NB4 (cell line): ENCODE measurements at regions not wholly inside any gene's neighbourhood (a gene's known extent, or its start where the extent isn't known, plus 50 kb on each side); places are given as distances from the start of the nearest gene placed in this dataset.

ENCODE experiments used
- DNase-seq: peaks from one replicate; pipeline ENCODE4 v3.0.0; 2010; ENCODE audit warnings: low read depth
- H3K4me3 ChIP-seq: one replicate; pipeline ENCODE4 v1.5.1; 2011; ENCODE audit warnings: mild to moderate bottlenecking, low read depth, low read length, moderate library complexity
- MYC ChIP-seq: IDR thresholded peaks from 2 replicates; pipeline ENCODE4 v1.6.1; 2011; ENCODE audit warnings: low read depth, low read length
- POLR2A ChIP-seq: IDR thresholded peaks from 2 replicates; pipeline ENCODE4 v1.6.1; 2011; ENCODE audit warnings: mild to moderate bottlenecking; ENCODE audit not compliant: insufficient read length; ENCODE audit errors: extremely low read depth
- TF ChIP-seq, protein P1 (sequence below): IDR thresholded peaks from one replicate; pipeline ENCODE4 v1.5.1; 2012; ENCODE audit warnings: low read depth, low read length
- TF ChIP-seq, protein P2 (sequence below): IDR thresholded peaks from 2 replicates; pipeline ENCODE4 v1.6.1; 2011; ENCODE audit warnings: low read depth, low read length

DNA sequence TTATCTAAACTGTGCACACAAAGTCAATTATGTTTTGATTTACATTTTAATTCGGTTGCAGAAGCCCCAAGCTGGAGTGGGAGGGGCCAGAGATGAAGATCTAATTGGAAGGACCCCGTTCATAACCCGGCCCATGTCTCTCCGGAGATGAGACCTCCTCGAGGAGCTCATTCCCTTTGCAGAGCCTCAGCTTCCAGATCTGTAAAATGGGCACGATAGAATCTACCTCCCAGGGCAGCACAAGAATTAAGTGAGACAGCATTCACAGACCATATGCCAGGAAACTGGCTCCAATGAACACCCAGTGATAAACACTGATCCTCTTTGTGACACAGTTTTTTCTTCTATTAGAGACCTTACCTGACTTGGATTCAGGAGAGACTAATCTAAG, 446.5 kb upstream of the CDH5 start:
- no peak for DNase-seq
- TF ChIP-seq POLR2A (no peak), MYC (no peak)
- TF ChIP-seq, protein P1, sequence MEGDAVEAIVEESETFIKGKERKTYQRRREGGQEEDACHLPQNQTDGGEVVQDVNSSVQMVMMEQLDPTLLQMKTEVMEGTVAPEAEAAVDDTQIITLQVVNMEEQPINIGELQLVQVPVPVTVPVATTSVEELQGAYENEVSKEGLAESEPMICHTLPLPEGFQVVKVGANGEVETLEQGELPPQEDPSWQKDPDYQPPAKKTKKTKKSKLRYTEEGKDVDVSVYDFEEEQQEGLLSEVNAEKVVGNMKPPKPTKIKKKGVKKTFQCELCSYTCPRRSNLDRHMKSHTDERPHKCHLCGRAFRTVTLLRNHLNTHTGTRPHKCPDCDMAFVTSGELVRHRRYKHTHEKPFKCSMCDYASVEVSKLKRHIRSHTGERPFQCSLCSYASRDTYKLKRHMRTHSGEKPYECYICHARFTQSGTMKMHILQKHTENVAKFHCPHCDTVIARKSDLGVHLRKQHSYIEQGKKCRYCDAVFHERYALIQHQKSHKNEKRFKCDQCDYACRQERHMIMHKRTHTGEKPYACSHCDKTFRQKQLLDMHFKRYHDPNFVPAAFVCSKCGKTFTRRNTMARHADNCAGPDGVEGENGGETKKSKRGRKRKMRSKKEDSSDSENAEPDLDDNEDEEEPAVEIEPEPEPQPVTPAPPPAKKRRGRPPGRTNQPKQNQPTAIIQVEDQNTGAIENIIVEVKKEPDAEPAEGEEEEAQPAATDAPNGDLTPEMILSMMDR = no peak
- TF ChIP-seq, protein P2, sequence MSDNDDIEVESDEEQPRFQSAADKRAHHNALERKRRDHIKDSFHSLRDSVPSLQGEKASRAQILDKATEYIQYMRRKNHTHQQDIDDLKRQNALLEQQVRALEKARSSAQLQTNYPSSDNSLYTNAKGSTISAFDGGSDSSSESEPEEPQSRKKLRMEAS = no peak
- no peak overlapping the region for H3K4me3 ChIP-seq

DNA sequence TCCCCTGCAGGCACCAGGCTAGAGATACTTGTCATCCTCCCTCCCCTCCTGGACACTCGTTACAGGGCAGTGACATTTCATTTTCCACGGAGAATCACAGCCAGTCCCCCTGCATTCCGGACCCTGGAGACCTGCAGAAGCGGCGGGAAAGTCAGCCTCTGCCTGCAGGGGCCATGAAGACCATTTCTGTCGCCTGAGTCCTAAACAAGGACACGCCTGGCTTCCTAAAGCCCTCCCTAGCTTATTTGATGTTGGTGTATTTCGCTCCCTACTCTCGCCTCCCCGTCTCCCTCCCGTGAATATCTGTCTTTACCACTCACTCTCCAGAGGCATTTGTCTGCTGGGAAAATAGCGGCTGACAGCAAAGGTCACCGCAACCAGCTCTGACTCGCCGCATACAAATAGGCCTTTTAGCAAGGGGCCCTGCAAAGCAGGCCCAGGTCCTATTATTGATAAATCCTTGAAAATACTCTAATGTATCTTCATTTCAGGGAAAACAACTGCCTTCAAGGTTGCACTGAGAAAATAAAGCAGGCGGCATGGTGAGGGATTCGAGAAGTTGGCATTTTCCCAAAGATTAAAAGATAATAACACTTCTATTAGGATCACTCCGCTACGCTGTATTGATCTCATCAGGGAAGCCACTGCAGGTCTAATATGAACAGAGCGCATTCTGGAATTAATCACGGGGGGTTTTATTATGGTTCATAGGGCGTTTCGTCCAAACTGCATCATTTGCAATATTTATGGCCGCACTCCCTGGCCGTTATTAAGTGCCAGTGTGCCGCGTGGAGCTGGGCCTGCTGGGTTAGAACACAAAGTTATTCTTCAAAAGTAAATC, 447.1 kb upstream of the CDH5 start:
- no peak for DNase-seq
- TF ChIP-seq MYC = no peak
- TF ChIP-seq, protein P1 = no peak
- no peak for TF ChIP-seq POLR2A
- TF ChIP-seq, protein P2 = no peak
- H3K4me3 ChIP-seq = no peak overlapping the region

DNA sequence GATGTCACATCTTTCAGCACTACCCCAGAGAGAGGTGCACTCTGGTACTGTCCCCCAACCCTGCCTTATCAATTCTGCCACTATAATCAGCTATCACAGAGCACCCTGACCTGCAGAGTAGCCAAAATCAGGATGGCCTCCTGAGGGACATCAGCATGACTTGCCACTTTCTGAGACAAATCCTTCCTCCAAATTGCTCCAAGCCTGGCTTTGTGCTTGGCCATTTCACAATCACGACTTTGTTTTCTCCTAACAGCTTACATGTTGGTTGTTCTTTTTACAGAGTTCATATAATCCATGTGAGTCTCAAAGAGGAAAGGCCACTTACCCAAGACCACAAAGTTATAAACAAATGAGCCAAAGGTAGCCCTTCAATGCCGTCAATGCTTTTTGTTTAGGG, 449.0 kb upstream of the CDH5 start:
- DNase-seq = no peak
- H3K4me3 ChIP-seq = no peak overlapping the region
- TF ChIP-seq POLR2A = no peak
- TF ChIP-seq, protein P1 = no peak
- TF ChIP-seq MYC = no peak
- TF ChIP-seq, protein P2 = no peak

DNA sequence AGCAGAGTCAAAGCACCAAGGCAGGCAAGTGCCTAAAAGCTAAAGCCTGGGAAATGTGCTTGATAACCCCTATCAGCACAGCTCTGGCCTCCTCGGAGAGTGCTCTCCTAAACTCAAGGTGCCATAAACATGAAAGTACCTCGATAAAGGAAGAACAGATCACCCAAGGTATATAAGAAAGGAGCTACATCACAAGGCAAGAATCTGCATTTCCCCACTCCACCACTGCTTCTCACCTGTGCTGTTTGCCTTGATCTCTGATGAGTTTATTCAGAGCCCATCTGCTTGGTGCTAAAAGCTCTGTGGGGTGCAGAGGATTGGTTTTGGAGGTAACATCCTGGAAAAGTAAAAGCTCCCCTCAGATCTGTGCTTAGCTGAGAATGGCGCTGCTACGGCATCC, 449.5 kb upstream of the CDH5 start:
- DNase-seq = no peak
- TF ChIP-seq, protein P2 = no peak
- TF ChIP-seq, protein P1 = no peak
- TF ChIP-seq POLR2A (no peak), MYC (no peak)

DNA sequence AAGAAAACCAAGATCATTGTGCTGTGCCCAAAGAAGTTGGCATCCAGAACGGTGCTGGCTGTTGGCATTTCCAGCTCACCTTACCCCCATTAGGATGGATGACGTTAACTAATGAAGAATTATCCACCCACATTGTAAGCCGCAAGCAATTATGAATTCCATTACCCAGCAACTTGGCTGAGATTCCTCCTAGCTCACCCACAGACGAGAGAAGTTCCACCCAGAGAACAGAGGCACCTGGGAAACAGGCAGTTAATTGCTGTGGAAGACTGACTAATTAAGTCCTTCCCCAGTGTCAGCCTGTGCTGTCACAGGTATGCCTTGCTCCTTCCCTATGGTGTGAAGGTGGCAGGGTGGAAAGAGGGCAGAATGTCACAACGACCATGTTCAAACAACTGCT, 456.2 kb upstream of the CDH5 start:
- no peak for TF ChIP-seq POLR2A
- TF ChIP-seq, protein P1 = no peak
- H3K4me3 ChIP-seq = no peak overlapping the region
- DNase-seq = no peak

More for the DNA sequence above, 449.5 kb upstream of the CDH5 start:
- H3K4me3 ChIP-seq = no peak overlapping the region
